OCI-LY7 (cell line): ENCODE measurements at regions not wholly inside any gene's neighbourhood (a gene's known extent, or its start where the extent isn't known, plus 50 kb on each side); places are given as distances from the start of the nearest gene placed in this dataset.

Experiments
- BruUV-seq: library from RNA; stranded (reverse); fragments of 400-500 nt; replicated peaks from 2 replicates; lab custom pipeline; 2021; lab: Mats Ljungman, UMichigan
- CTCF ChIA-PET: fragments of 300-600 bp; sonication (Branson Sonifier 250); formaldehyde crosslinking; loops from one replicate; lab custom pipeline; 2022; ENCODE audit warnings: antibody characterized with exemption; ENCODE audit not compliant: unreplicated experiment; lab: Charles Lee
- POLR2A ChIA-PET: fragments of 300-600 bp; sonication (Branson Sonifier 250); formaldehyde crosslinking; loops from one replicate; lab custom pipeline; 2022; ENCODE audit warnings: antibody characterized with exemption; lab: Charles Lee
- DNase-seq: peaks from one replicate; pipeline ENCODE4 v3.0.0-alpha.2; 2015; ENCODE audit warnings: low spot score
- H2AFZ ChIP-seq: fragments of 200-600 bp; sonication (generic), shearing (Covaris generic); 2 replicates; pipeline ENCODE4 v1.6.1; 2014; ENCODE audit warnings: mild to moderate bottlenecking, antibody characterized with exemption, low read length, moderate library complexity
- H3K27ac ChIP-seq: fragments of 200-600 bp; sonication (generic); 2 replicates; pipeline ENCODE4 v1.5.1; 2014; ENCODE audit warnings: mixed run types, low read depth, mild to moderate bottlenecking, moderate library complexity, low read length, inconsistent platforms; ENCODE audit not compliant: poor library complexity, severe bottlenecking
- H3K36me3 ChIP-seq: fragments of 200-600 bp; sonication (generic); 2 replicates; pipeline ENCODE4 v1.6.1; 2014; ENCODE audit warnings: mild to moderate bottlenecking, antibody characterized with exemption, low read length, moderate library complexity, mixed read lengths; ENCODE audit not compliant: insufficient read depth
- H3K4me1 ChIP-seq: fragments of 200-600 bp; sonication (generic); 2 replicates; pipeline ENCODE4 v1.5.1; 2014; ENCODE audit warnings: mild to moderate bottlenecking, low read length; ENCODE audit not compliant: insufficient read depth, poor library complexity, severe bottlenecking
- H3K4me2 ChIP-seq: fragments of 200-600 bp; sonication (generic); 2 replicates; pipeline ENCODE4 v1.6.1; 2014; ENCODE audit warnings: mild to moderate bottlenecking, low read length
- H3K4me3 ChIP-seq: fragments of 200-600 bp; sonication (generic); 2 replicates; pipeline ENCODE4 v1.5.1; 2014; ENCODE audit warnings: mild to moderate bottlenecking, low read depth, low read length; ENCODE audit not compliant: poor library complexity, severe bottlenecking
- H3K79me2 ChIP-seq: fragments of 200-600 bp; sonication (generic); 2 replicates; pipeline ENCODE4 v1.6.1; 2016; ENCODE audit warnings: low read depth, mild to moderate bottlenecking, low read length, moderate library complexity, mixed read lengths; ENCODE audit not compliant: insufficient read depth
- H3K9me2 ChIP-seq: fragments of 200-600 bp; sonication (generic); 2 replicates; pipeline ENCODE4 v1.6.1; 2016; ENCODE audit warnings: mild to moderate bottlenecking, low read length, mixed read lengths; ENCODE audit not compliant: insufficient read depth
- H3K9me3 ChIP-seq: fragments of 200-600 bp; sonication (generic); 2 replicates; pipeline ENCODE4 v1.6.1; 2014; ENCODE audit warnings: mild to moderate bottlenecking, mixed run types, low read length, mixed read lengths
- H4K20me1 ChIP-seq: fragments of 200-600 bp; sonication (generic); 2 replicates; pipeline ENCODE4 v1.6.1; 2014; ENCODE audit warnings: mild to moderate bottlenecking, antibody characterized with exemption, low read length, moderate library complexity, mixed read lengths; ENCODE audit not compliant: insufficient read depth
- EZH2phosphoT487 ChIP-seq: fragments of 200-600 bp; sonication (generic); IDR thresholded peaks from 2 replicates; pipeline ENCODE4 v1.6.1; 2018; ENCODE audit warnings: low read depth, borderline replicate concordance, mild to moderate bottlenecking, mixed run types, antibody characterized with exemption, low read length, moderate library complexity, mixed read lengths
- intact Hi-C: fragments of 100-400 bp; cut with micrococcal nuclease; formaldehyde crosslinking; loops from one replicate; pipeline ENCODE4 v1.10.0; 2022; ENCODE audit not compliant: unreplicated experiment
- TF ChIP-seq, protein P1 (sequence below): fragments of 200-600 bp; sonication (generic); conservative IDR thresholded peaks from 2 replicates; pipeline ENCODE4 v1.5.1; 2014; ENCODE audit warnings: mild to moderate bottlenecking, antibody characterized with exemption, low read length, moderate library complexity, mixed read lengths

DNA sequence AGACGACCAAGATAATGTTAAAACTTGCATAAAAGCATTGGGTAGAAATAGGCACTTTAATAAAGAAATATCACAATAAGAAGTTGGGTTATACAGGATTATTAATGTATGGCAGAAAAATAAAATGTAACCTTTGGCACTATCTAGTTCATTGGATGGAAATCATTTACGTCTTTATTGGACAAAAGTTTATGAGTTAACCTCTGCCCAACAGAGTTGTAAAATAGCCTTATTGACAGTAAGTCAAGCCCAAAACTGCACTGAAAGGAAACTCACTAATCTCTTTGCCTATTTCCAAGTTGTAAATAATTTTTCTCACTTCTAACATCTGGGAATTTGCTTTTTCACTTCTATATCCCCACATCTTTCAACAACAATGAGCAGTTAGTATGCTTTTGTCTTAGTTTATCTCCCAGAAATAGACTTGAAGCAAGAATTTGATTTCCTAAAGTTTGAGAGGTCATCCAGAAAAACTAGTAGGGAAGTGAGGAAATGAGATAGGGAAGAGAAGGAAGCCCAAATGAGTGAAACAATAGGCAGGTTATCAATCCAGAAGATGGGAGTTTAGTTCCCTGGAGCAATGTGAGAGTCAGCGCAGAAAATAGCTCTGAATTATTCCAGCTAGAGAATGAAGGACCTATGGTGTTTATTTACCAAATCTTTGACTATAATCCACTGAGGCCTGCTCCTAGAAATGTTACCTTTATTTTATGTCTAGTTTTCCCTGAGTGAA, 434.8 kb downstream of the CCER1 start:
- no peak overlapping the region for H3K4me2 ChIP-seq
- ChIA-PET CTCF (no interaction called here), POLR2A (no interaction called here)
- H3K4me3 ChIP-seq: no peak overlapping the region
- intact Hi-C loops: no loop called here
- H2AFZ ChIP-seq: no peak overlapping the region
- no peaks in the 10 kb centered on the region for H3K9me2 ChIP-seq
- no peaks in the 10 kb centered on the region for H3K9me3 ChIP-seq
- H3K27ac ChIP-seq: no peak overlapping the region
- BruUV-seq: no TSS peak
- no peak for TF ChIP-seq EZH2phosphoT487
- TF ChIP-seq, protein P1, sequence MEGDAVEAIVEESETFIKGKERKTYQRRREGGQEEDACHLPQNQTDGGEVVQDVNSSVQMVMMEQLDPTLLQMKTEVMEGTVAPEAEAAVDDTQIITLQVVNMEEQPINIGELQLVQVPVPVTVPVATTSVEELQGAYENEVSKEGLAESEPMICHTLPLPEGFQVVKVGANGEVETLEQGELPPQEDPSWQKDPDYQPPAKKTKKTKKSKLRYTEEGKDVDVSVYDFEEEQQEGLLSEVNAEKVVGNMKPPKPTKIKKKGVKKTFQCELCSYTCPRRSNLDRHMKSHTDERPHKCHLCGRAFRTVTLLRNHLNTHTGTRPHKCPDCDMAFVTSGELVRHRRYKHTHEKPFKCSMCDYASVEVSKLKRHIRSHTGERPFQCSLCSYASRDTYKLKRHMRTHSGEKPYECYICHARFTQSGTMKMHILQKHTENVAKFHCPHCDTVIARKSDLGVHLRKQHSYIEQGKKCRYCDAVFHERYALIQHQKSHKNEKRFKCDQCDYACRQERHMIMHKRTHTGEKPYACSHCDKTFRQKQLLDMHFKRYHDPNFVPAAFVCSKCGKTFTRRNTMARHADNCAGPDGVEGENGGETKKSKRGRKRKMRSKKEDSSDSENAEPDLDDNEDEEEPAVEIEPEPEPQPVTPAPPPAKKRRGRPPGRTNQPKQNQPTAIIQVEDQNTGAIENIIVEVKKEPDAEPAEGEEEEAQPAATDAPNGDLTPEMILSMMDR: no peak
- DNase-seq: no peak
- H3K79me2 ChIP-seq: no peaks in the 10 kb centered on the region
- H3K4me1 ChIP-seq: no peaks in the 10 kb centered on the region
- H3K36me3 ChIP-seq: no peaks in the 10 kb centered on the region
- H4K20me1 ChIP-seq: no peaks in the 10 kb centered on the region

DNA sequence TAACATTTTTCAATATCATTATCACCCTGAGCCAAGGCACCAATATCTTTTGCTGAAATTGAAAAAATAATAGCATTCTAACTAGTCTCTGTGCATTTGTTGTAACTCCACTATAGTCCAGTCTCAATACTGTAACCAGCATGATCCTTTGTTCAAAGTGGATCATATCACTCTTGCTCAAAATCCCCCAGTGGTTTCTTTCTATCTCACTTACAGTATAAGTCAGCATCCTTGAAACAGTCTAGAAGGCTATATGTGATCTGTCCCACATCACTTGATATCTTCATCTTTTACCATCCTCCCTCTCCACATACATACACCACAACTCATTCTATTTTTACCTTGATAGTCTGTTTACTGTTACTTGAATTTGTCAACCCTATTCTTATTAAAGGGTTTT, 435.7 kb downstream of the CCER1 start:
- DNase-seq: no peak
- intact Hi-C loops: no loop called here
- no peaks in the 10 kb centered on the region for H3K36me3 ChIP-seq
- no peak overlapping the region for H3K4me3 ChIP-seq
- no TSS peak for BruUV-seq
- no peak overlapping the region for H3K4me2 ChIP-seq
- no peaks in the 10 kb centered on the region for H4K20me1 ChIP-seq
- H3K9me3 ChIP-seq: no peaks in the 10 kb centered on the region
- H3K9me2 ChIP-seq: no peaks in the 10 kb centered on the region
- no peak overlapping the region for H2AFZ ChIP-seq
- H3K27ac ChIP-seq: no peak overlapping the region
- no peaks in the 10 kb centered on the region for H3K4me1 ChIP-seq
- TF ChIP-seq, protein P1: no peak
- H3K79me2 ChIP-seq: no peaks in the 10 kb centered on the region
- ChIA-PET POLR2A (no interaction called here), CTCF (no interaction called here)
